Caco-2 (cell line): ENCODE measurements at regions not wholly inside any gene's neighbourhood (a gene's known extent, or its start where the extent isn't known, plus 50 kb on each side); places are given as distances from the start of the nearest gene placed in this dataset.

Experiments
- BruUV-seq: library from RNA; stranded (reverse); fragments of 400-500 nt; replicated peaks from 2 replicates; lab custom pipeline; 2021; lab: Mats Ljungman, UMichigan
- CTCF ChIA-PET: fragments of 300-600 bp; sonication (Branson Sonifier 250); formaldehyde crosslinking; loops from one replicate; lab custom pipeline; 2022; ENCODE audit warnings: antibody characterized with exemption; lab: Charles Lee
- POLR2A ChIA-PET: fragments of 300-600 bp; sonication (Branson Sonifier 250); formaldehyde crosslinking; loops from one replicate; lab custom pipeline; 2022; ENCODE audit warnings: antibody characterized with exemption; lab: Charles Lee
- DNase-seq, 2 experiments: peaks; one replicate each; pipeline versions ENCODE4 v3.0.0 to v3.0.0-alpha.2; 2020 to 2022
- H3K27me3 ChIP-seq: replicated peaks from 2 replicates; pipeline ENCODE4 v1.6.0; 2011; ENCODE audit warnings: low read length; ENCODE audit not compliant: control insufficient read depth, insufficient read depth
- H3K36me3 ChIP-seq: 2 replicates; pipeline ENCODE4 v1.5.1; 2011; ENCODE audit warnings: low read length; ENCODE audit not compliant: control insufficient read depth, insufficient read depth
- H3K4me1 ChIP-seq: fragments of 250-450 bp; sonication (Bioruptor Pico); 2 replicates; pipeline ENCODE4 v1.5.1; 2020; ENCODE audit warnings: mild to moderate bottlenecking
- H3K4me3 ChIP-seq: 2 replicates; pipeline ENCODE4 v1.5.1; 2011; ENCODE audit warnings: low read depth, mild to moderate bottlenecking, control low read depth, low read length
- H3K9me3 ChIP-seq: fragments of 250-450 bp; sonication (Bioruptor Pico); 2 replicates; pipeline ENCODE4 v1.5.1; 2020; ENCODE audit warnings: mild to moderate bottlenecking, moderate library complexity
- H3K27ac Mint-ChIP-seq: one replicate; pipeline ENCODE4 v1.8.0; 2022; ENCODE audit warnings: mixed read lengths; ENCODE audit not compliant: unreplicated experiment
- H3K27me3 Mint-ChIP-seq: one replicate; pipeline ENCODE4 v1.8.0; 2022; ENCODE audit warnings: mixed read lengths; ENCODE audit not compliant: insufficient read depth, unreplicated experiment
- H3K36me3 Mint-ChIP-seq: one replicate; pipeline ENCODE4 v1.8.0; 2022; ENCODE audit warnings: mild to moderate bottlenecking, mixed read lengths; ENCODE audit not compliant: insufficient read depth, unreplicated experiment
- H3K4me1 Mint-ChIP-seq: one replicate; pipeline ENCODE4 v1.8.0; 2022; ENCODE audit warnings: low read depth, mixed read lengths; ENCODE audit not compliant: unreplicated experiment
- H3K4me3 Mint-ChIP-seq: one replicate; pipeline ENCODE4 v1.8.0; 2022; ENCODE audit warnings: mild to moderate bottlenecking, moderate library complexity, mixed read lengths; ENCODE audit not compliant: unreplicated experiment
- H3K9me3 Mint-ChIP-seq: one replicate; pipeline ENCODE4 v1.8.0; 2022; ENCODE audit warnings: mixed read lengths; ENCODE audit not compliant: unreplicated experiment
- CTCF ChIP-seq, 2 experiments: fragments of 200-600 bp in 1 of 2; IDR thresholded peaks; 1 replicate in 1 of 2; 2 replicates in 1 of 2; pipeline versions ENCODE4 v1.5.1 to v1.8.0; 2011 to 2022; ENCODE audit warnings: antibody characterized with exemption in 1 of 2, control low read depth in 1 of 2, inconsistent platforms in 1 of 2, low read depth in 1 of 2, low read length in 1 of 2, mild to moderate bottlenecking in 1 of 2, moderate library complexity in 1 of 2; ENCODE audit not compliant: insufficient read depth in 1 of 2, severe bottlenecking in 1 of 2, unreplicated experiment in 1 of 2
- intact Hi-C: fragments of 100-400 bp; cut with micrococcal nuclease; formaldehyde crosslinking; loops from one replicate; pipeline ENCODE4 v1.10.0; 2022; ENCODE audit not compliant: unreplicated experiment

DNA sequence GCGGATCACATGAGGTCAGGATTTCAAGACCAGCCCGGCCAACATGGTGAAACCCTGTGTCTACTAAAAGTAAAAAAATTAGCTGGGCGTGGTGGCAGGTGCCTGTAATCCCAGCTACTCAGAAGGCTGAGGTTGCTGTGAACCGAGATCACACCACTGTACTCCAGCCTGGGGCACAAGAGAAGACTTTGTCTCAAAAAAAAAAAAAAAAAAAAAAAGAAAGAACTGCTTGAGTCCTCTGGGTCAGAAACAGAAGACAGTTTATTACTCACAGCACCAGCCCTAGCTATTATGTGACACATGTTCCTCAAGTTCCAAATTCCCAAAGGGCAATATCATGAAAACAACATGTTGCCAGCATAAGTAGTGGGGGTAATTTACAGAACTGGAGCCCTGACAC lies 1014.1 kb upstream of the RAG2 start:
- DNase-seq, result no peak
- no peaks in the 10 kb centered on the region for H3K27me3 ChIP-seq
- intact Hi-C loops, result no loop called here
- Mint-ChIP-seq H3K27ac (no peak overlapping the region), H3K36me3 (no peaks in the 10 kb centered on the region), H3K4me1 (no peaks in the 10 kb centered on the region), H3K9me3 (no peaks in the 10 kb centered on the region), H3K4me3 (no peak overlapping the region), H3K27me3 (no peaks in the 10 kb centered on the region)
- H3K4me1 ChIP-seq, result no peaks in the 10 kb centered on the region
- no peak overlapping the region for H3K4me3 ChIP-seq
- H3K36me3 ChIP-seq, result no peaks in the 10 kb centered on the region
- ChIA-PET POLR2A (no interaction called here), CTCF (no interaction called here)
- BruUV-seq, result no TSS peak
- H3K9me3 ChIP-seq, result no peaks in the 10 kb centered on the region
- TF ChIP-seq CTCF (IDR thresholded peaks at IDR 0.05; ENCODE audit: insufficient read depth in 1 of 2, low read depth in 1 of 2, low read length in 1 of 2, severe bottlenecking in 1 of 2, unreplicated experiment in 1 of 2), result no peak

DNA sequence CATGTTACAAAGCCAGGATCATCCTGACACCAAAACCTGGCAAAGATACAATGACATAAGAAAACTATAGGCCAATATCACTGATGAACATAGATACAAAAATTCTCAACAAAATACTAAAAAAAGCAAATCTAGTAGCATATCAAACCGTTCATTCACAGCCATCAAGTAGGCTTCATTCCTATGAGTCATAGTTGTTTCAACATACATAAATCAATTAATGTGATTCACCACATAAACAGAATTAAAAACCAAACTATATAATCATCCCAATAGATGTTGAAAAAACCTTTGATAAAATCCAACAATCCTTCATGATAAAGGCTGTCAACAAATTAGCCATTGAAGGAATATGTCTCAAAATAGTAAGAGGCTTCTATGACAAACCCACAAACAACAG lies 1007.2 kb upstream of the RAG2 start:
- Mint-ChIP-seq H3K27ac (no peak overlapping the region), H3K4me3 (no peak overlapping the region), H3K27me3 (no peaks in the 10 kb centered on the region), H3K9me3 (peaks cover 39% of the 10 kb centered on the region), H3K4me1 (no peaks in the 10 kb centered on the region), H3K36me3 (no peaks in the 10 kb centered on the region)
- TF ChIP-seq CTCF (IDR thresholded peaks at IDR 0.05; ENCODE audit: insufficient read depth in 1 of 2, low read depth in 1 of 2, low read length in 1 of 2, severe bottlenecking in 1 of 2, unreplicated experiment in 1 of 2), result no peak
- intact Hi-C loops, result no loop called here
- Histone ChIP-seq H3K4me3 (no peak overlapping the region), H3K9me3 (no peaks in the 10 kb centered on the region), H3K4me1 (no peaks in the 10 kb centered on the region), H3K27me3 (no peaks in the 10 kb centered on the region), H3K36me3 (no peaks in the 10 kb centered on the region)
- CTCF ChIA-PET, result no interaction called here
- POLR2A ChIA-PET, result no interaction called here
- no peak for DNase-seq
- BruUV-seq, result no TSS peak

DNA sequence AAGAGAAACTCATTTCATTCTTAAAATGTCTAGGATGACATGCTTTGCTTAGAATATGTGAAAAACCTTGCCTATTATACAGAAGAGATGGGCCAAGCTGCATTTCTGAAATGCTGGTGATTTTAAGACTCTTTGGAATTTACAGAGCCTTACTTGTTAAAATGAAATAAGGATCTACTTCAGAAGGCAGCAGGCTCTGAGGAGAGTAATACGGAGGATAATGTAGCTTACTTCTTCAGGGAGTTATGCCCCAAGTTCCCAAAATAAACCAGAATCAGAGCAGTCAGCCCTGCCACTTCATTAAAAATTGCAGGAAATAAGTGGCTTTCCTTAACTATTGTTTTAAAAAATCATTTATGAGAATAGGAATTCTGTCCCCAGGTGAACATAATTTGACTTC lies 1000.3 kb upstream of the RAG2 start:
- TF ChIP-seq CTCF (IDR thresholded peaks at IDR 0.05; ENCODE audit: insufficient read depth in 1 of 2, low read depth in 1 of 2, low read length in 1 of 2, severe bottlenecking in 1 of 2, unreplicated experiment in 1 of 2), result no peak
- no peak overlapping the region for H3K4me3 Mint-ChIP-seq
- Histone ChIP-seq H3K4me1 (no peaks in the 10 kb centered on the region), H3K4me3 (no peak overlapping the region), H3K36me3 (no peaks in the 10 kb centered on the region), H3K9me3 (no peaks in the 10 kb centered on the region), H3K27me3 (no peaks in the 10 kb centered on the region)
- no peaks in the 10 kb centered on the region for H3K4me1 Mint-ChIP-seq
- ChIA-PET POLR2A (no interaction called here), CTCF (no interaction called here)
- BruUV-seq, result no TSS peak
- no peaks in the 10 kb centered on the region for H3K27me3 Mint-ChIP-seq
- no peak for DNase-seq
- intact Hi-C loops, result no loop called here
- peaks cover 35% of the 10 kb centered on the region for H3K9me3 Mint-ChIP-seq
- no peak overlapping the region for H3K27ac Mint-ChIP-seq
- H3K36me3 Mint-ChIP-seq, result no peaks in the 10 kb centered on the region
